Duodenal mucosa (tissue), 2 donors: ENCODE measurements at regions not wholly inside any gene's neighbourhood (a gene's known extent, or its start where the extent isn't known, plus 50 kb on each side); places are given as distances from the start of the nearest gene placed in this dataset.
A peak's percentile ranks its signal among the peaks of the same experiment; 100 is the strongest.
"Not testable (repeated sequence)": the region's sequence is repeated elsewhere in the genome, so short reads cannot be mapped to it uniquely, and the experiment has no call there.

Source experiments
- H3K27ac ChIP-seq: one replicate; pipeline ENCODE4 v1.7.0; 2013; ENCODE audit warnings: low read depth, low read length
- H3K27me3 ChIP-seq, 2 donors: one replicate each; pipeline ENCODE4 v1.7.0; 2013; ENCODE audit warnings: low read length in 2 of 2, control low read depth in 1 of 2; ENCODE audit not compliant: insufficient read depth in 2 of 2, control insufficient read depth in 1 of 2
- H3K36me3 ChIP-seq, 2 donors: one replicate each; pipeline ENCODE4 v1.7.0; 2013; ENCODE audit warnings: low read length in 2 of 2, control low read depth in 1 of 2; ENCODE audit not compliant: insufficient read depth in 2 of 2, control insufficient read depth in 1 of 2
- H3K4me1 ChIP-seq, 2 donors: one replicate each; pipeline ENCODE4 v1.7.0; 2013; ENCODE audit warnings: low read length in 2 of 2, control low read depth in 1 of 2; ENCODE audit not compliant: insufficient read depth in 2 of 2, control insufficient read depth in 1 of 2
- H3K4me3 ChIP-seq, 2 donors: one replicate each; pipeline ENCODE4 v1.7.0; 2013; ENCODE audit warnings: low read length in 2 of 2, low read depth in 1 of 2
- H3K9ac ChIP-seq, 2 donors: one replicate each; pipeline ENCODE4 v1.7.0; 2013; ENCODE audit warnings: low read length in 2 of 2, low read depth in 1 of 2
- H3K9me3 ChIP-seq, 2 donors: one replicate each; pipeline ENCODE4 v1.7.0; 2013; ENCODE audit warnings: low read length in 2 of 2, control low read depth in 1 of 2; ENCODE audit not compliant: control insufficient read depth in 1 of 2

DNA sequence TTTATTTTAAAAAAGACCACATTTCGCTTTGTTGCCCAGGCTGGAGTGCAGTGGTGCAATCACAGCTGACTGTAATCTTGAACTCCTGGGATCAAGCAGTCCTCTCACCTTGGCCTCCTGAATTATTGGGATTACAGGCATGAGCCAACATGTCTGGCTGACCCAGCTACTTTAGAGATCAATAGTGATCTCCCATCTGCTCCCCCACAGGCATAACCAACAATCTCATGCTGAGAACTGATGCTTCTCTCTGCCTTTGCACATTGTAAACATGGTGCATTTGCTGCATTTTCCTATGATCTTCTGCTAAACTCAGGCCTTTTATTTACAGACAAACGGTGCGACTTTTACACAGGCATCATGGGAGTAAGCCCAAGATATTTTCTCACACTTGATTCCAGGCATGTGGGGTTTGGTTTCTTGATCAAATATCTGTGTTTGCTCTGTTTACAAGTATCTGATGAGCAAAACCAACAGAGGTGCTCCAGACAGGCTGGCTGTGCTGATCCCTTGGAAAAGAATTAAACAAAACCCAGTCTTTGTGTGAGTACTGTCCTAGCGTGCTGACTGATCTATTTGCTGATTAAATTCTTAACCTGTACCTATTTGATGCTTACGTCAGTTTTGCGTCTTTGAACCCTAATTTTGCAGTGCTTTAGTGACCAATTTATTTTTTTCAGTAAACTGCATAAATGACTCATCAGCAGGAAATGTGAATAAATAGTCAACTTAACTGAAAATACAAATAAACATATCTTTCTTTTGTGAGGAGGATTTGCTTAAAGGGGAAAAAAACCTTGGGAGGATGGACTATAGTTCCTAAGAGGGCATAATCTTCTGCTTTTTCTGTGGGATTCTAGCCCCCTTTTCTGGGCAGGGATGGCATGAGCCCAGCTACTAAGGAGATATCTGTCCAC is 191.7 kb upstream of the NR3C1 start:
- Histone ChIP-seq H3K4me1 (peaks cover 13% of the 10 kb centered on the region in 2 donors), H3K4me3 (no peak overlapping the region), H3K9ac (no peak overlapping the region), H3K36me3 (no peaks in the 10 kb centered on the region), H3K27me3 (no peaks in the 10 kb centered on the region), H3K9me3 (no peaks in the 10 kb centered on the region), H3K27ac (no peak overlapping the region)

DNA sequence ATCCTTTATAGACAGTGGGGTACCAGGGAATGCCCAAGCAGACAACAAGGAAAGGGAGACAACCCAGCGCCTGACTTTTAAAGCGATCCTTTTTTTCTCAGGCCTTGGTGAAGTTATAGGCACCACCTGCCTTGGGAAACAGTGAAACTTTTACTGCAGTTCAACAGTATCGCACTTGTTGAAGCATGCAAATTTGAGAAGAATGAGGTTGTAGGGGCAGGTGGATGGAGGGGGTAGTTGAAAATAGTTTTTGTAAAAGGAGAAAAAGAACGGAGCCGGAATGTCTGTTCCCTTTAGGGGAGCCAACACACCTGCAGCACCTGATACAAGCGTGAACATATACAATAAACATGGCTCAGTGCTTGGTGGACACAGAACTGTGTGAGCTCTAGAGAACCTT is 190.2 kb upstream of the NR3C1 start:
- Histone ChIP-seq H3K4me3 (no peak overlapping the region), H3K36me3 (no peaks in the 10 kb centered on the region), H3K9ac (no peak overlapping the region), H3K27me3 (no peaks in the 10 kb centered on the region), H3K27ac (no peak overlapping the region), H3K4me1 (peaks cover 18% of the 10 kb centered on the region in 2 donors), H3K9me3 (no peaks in the 10 kb centered on the region)

DNA sequence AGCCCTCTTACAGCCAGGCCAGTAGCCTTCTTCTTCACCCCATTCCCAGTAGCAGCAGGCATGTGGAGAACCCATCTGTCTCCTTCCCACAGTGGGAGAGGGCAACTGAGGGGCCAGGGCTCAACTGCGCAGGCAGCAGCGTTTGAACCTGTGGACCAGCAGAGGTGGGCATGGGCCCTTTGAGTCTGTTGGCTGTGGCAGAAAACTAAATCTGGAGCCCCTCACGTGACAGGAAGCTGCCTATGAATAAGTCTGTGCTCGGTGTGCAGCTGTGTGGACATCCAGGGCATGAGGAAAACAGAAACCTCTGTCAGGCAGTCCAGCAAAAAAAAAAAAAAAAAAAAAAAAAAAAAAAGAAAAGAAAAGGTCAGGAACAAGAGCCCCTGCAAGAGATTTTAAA is 189.2 kb upstream of the NR3C1 start:
- Histone ChIP-seq H3K9ac (no peak overlapping the region), H3K4me1 (peaks cover 18% of the 10 kb centered on the region in 2 donors), H3K27ac (no peak overlapping the region), H3K9me3 (no peaks in the 10 kb centered on the region), H3K36me3 (no peaks in the 10 kb centered on the region), H3K4me3 (no peak overlapping the region), H3K27me3 (no peaks in the 10 kb centered on the region)

DNA sequence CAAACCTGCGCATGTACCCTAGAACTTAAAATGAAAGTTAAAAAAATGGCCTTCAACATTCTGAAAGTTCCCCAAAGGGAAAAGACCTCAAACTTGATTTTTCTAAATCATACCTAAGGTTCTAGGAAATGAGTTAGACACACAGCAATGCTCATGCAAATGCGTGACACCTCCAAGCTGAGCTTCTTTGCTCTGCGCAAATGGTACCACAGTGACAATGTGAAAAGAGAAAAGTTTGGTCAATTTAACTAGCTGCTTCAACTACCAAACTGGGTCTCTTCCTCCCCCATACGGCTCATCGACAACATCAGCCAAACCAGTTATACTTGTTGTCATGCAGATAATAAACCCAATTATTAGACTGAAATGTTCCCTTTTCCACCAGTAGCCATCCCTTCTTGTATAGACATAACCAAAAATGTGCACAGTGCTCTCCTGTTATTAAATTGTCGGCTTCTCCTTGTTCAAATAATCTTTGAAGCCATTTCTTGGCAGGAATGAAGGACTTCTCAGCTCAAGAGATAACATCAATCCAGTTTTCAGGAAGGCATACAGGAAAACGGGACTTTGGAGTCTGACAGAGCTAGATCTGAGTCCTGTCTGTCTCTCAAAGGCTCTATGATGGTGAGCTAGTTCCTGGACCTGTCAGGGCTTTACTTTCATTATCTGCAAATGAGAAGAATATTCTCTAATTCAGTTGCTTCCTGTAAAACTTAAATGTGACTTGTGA is 185.6 kb upstream of the NR3C1 start:
- H3K4me3 ChIP-seq: peak overlapping the region in 1 of 2 donors; percentile 5
- H3K4me1 ChIP-seq: peaks cover 8 to 10% of the 10 kb centered on the region in 2 donors
- H3K27me3 ChIP-seq: no peaks in the 10 kb centered on the region
- no peaks in the 10 kb centered on the region for H3K36me3 ChIP-seq
- no peak overlapping the region for H3K9ac ChIP-seq
- H3K9me3 ChIP-seq: no peaks in the 10 kb centered on the region
- no peak overlapping the region for H3K27ac ChIP-seq

DNA sequence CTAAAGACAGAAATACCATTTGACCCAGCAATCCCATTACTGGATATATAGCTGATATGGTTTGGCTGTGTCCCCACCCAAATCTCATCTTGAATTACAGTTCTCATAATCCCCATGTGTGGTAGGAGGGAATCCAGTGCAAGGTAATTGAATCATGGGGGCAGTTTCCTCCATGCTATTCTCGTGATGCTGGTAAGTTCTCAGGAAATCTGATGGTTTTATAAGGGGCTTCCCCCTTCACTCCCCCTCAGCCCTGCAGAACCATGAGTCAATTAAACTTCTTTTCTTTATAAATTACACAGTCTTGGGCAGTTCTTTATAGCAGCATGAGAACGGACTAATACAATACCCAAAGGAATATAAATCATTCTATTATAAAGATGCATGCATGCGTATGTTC is 184.6 kb upstream of the NR3C1 start:
- H3K4me3 ChIP-seq: not testable (repeated sequence)

DNA sequence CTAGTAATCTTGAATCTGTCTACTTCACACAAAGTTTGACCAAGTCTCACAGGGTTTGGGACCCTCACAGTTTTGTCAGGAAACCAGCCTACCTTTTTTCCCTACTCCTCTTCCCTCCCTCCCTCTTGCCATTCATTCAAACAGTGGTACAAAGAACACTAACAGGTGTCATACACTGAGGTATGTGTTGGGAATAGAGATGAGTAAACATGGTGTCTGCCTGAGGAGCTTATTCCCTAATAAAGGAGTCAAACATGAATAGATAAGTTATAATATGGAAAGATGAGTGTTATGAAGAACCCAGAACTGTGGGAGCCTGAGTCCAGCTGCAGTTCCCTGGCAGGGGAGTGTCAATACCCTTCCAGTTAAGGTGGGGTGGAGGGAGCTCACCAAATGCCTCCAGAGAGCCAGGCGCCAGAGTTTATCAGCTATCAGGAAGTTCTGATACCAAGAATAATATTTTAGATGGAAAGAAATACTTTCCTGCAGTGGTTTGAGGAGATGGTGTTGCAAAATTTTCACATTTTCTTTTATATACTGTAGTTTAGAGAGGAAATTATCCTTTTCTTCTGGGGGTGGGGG is 183.4 kb upstream of the NR3C1 start:
- Histone ChIP-seq H3K27me3 (no peaks in the 10 kb centered on the region), H3K36me3 (no peaks in the 10 kb centered on the region), H3K4me1 (peaks cover 5 to 8% of the 10 kb centered on the region in 2 donors), H3K4me3 (no peak overlapping the region), H3K9ac (no peak overlapping the region), H3K9me3 (no peaks in the 10 kb centered on the region), H3K27ac (no peak overlapping the region)

More for the DNA sequence above, 184.6 kb upstream of the NR3C1 start:
- not testable (repeated sequence) for H3K27ac ChIP-seq, H3K9ac ChIP-seq, H3K9me3 ChIP-seq, H3K4me1 ChIP-seq, H3K27me3 ChIP-seq, H3K36me3 ChIP-seq

DNA sequence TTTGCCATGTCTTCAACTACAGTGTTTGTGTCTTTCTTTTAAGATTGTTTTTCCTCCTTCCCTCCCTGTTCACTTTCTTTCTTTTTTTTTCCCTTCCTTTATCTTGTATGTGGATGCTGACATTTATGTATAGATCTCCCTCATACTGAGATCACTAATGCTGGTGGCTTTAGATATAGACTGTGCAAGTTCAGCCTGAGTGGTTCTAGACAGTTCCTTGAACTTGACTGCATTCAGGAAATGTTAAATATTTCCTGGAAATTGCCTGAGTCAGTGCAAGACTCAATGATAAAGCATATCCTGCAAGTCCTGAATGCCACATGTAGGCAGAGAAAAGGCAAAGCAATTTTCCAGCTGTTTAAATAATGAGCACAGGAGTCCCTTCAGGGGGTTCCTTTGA is 182.5 kb upstream of the NR3C1 start:
- Histone ChIP-seq H3K27ac (no peak overlapping the region), H3K4me1 (peaks cover 5 to 13% of the 10 kb centered on the region in 2 donors), H3K4me3 (no peak overlapping the region), H3K27me3 (no peaks in the 10 kb centered on the region), H3K9ac (no peak overlapping the region), H3K36me3 (no peaks in the 10 kb centered on the region), H3K9me3 (no peaks in the 10 kb centered on the region)

DNA sequence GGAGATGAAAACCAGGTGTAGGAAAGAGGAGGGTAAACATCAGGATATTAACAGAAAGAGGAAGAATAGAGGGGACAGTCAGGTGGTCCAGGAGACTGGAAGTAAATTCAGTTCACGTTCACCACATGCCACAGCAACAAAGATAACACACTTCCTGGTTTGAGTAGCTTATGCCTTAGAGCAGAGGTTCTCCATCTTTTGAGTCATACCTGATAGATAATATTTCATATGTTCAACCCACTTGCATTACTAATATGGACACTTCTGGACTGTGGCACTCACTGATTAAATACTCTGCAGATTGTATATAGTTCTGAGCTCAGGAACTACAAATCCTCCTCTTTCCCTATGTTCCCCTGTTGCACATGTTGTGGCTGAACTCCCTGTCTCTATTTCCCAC is 179.9 kb upstream of the NR3C1 start:
- peaks cover 2 to 7% of the 10 kb centered on the region in 2 donors for H3K4me1 ChIP-seq
- H3K36me3 ChIP-seq: no peaks in the 10 kb centered on the region
- no peaks in the 10 kb centered on the region for H3K9me3 ChIP-seq
- no peak overlapping the region for H3K27ac ChIP-seq
- H3K9ac ChIP-seq: no peak overlapping the region
- H3K4me3 ChIP-seq: no peak overlapping the region
- no peaks in the 10 kb centered on the region for H3K27me3 ChIP-seq

DNA sequence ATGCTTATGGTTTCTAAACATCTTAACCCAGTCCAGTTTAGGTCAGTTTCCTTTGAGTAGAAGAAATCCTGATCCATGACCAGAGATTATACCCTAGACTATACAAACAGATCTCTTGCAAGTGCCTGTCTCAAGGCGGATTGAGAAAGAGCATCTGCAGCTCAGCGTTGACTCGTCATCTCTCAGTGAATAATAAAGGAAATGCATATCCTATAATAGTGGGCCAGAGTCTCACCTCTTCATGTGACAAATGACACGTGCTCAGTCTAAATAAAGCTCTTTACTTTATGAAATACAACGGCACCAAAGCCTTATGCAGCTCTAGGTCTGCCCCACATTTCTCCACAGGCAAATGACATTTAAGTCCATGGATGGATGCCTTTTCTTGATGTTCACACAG is 179.4 kb upstream of the NR3C1 start:
- H3K9me3 ChIP-seq: no peaks in the 10 kb centered on the region

DNA sequence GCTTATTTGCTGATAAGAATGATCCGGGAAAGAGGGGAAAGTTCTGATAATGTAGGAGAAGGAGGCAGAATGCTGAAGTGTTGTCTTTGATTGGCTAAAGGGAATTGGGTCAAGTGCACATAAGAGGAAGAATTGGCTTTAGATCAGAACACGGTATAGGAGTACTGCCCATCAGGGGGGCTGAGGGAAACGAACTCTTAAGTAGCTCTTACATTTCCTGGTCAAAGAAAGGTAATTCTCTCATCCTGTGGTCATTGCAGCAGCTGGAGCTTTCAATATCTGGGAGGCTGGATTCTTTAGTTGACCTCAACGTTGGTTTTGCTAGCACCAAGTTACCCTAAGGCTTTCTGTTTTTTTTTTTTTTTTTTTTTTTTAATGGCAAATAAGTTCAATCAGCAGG is 178.7 kb upstream of the NR3C1 start:
- no peak overlapping the region for H3K27ac ChIP-seq
- H3K4me3 ChIP-seq: no peak overlapping the region

More for the DNA sequence above, 179.4 kb upstream of the NR3C1 start:
- H3K36me3 ChIP-seq: no peaks in the 10 kb centered on the region
- no peak overlapping the region for H3K27ac ChIP-seq
- H3K27me3 ChIP-seq: no peaks in the 10 kb centered on the region
- H3K9ac ChIP-seq: no peak overlapping the region
- peaks cover 2 to 7% of the 10 kb centered on the region in 2 donors for H3K4me1 ChIP-seq
- no peak overlapping the region for H3K4me3 ChIP-seq

More for the DNA sequence above, 178.7 kb upstream of the NR3C1 start:
- Histone ChIP-seq H3K9ac (no peak overlapping the region), H3K9me3 (no peaks in the 10 kb centered on the region), H3K4me1 (peaks cover 2 to 7% of the 10 kb centered on the region in 2 donors), H3K36me3 (no peaks in the 10 kb centered on the region), H3K27me3 (no peaks in the 10 kb centered on the region)
